ENCODE measurements at regions not wholly inside any gene's neighbourhood (a gene's known extent, or its start where the extent isn't known, plus 50 kb on each side); places are given as distances from the start of the nearest gene placed in this dataset.

GRCh38 chr2:79272616-79273015 lies 113.1 kb upstream of the REG3A start:
- TF ChIP-seq POLR2A (IDR thresholded peaks at IDR 0.05) (no peak), CTCF (IDR thresholded peaks at IDR 0.05) (no peak), EP300 (IDR thresholded peaks at IDR 0.05) (no peak)

Data from tibial nerve (tissue), 4 donors.